ENCODE measurements at regions not wholly inside any gene's neighbourhood (a gene's known extent, or its start where the extent isn't known, plus 50 kb on each side); places are given as distances from the start of the nearest gene placed in this dataset.

DNA sequence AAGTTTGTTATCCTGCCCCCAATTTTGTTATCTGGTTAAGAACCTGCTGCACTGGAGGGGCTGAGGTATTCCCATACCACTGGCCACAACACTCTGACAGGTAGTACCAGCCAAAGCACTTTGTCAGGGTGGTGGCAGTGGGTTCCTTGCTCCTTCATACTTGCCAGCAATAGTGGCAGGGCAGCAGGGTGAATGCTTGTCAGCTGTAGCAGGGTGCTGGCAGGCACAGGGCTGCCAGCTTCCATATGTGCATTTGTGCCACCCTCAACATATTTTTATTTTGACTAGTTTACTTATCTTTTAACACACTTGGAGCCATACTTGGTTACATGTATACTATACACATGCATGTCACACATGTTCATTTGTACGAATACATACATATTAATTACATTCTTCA is 294.0 kb upstream of the VWC2 start:
- no peaks in the 10 kb centered on the region; the same call in 1 of the 2 replicates for H3K9me3 ChIP-seq (ENCODE audit: control insufficient read depth, insufficient read depth, low read length)
- POLR2A ChIA-PET (ENCODE audit: unreplicated experiment), result no interaction called here
- no peak overlapping the region for H2BK120ac ChIP-seq (ENCODE audit: low read depth, low read length)
- CTCF ChIA-PET, result no interaction called here
- H3K56ac ChIP-seq (ENCODE audit: extremely low read depth, insufficient read depth, low read length), result no peak overlapping the region
- no peaks in the 10 kb centered on the region for H3K27me3 ChIP-seq (ENCODE audit: control insufficient read depth, insufficient read depth, low read length)
- no peak overlapping the region for H4K5ac ChIP-seq (ENCODE audit: low read depth, low read length)
- H3K79me1 ChIP-seq (ENCODE audit: low read depth in 1 of 2, low read length in 2 of 2), result no peaks in the 10 kb centered on the region
- no peak overlapping the region for H2BK20ac ChIP-seq (ENCODE audit: low read depth, low read length)
- H3K4me3 ChIP-seq (ENCODE audit: insufficient read depth, low read depth, low read length), result no peak overlapping the region
- H3K36me3 ChIP-seq (ENCODE audit: control insufficient read depth, insufficient read depth, low read length), result no peaks in the 10 kb centered on the region
- no peak overlapping the region for H2AFZ ChIP-seq (replicated peaks; ENCODE audit: low read length, poor library complexity)
- in situ Hi-C loops (cut with MboI; ENCODE audit: low sequenced_read_pairs), result no loop called here
- H3K23ac ChIP-seq (ENCODE audit: low read depth, low read length), result no peak overlapping the region
- no peak overlapping the region for H2AK5ac ChIP-seq (ENCODE audit: low read depth, low read length)
- H3K9ac ChIP-seq (ENCODE audit: low read depth, low read length), result no peak overlapping the region
- H3K4ac ChIP-seq (ENCODE audit: low read depth, low read length), result no peak overlapping the region
- H2BK15ac ChIP-seq (ENCODE audit: low read depth, low read length), result no peak overlapping the region
- dilution Hi-C loops (cut with HindIII; ENCODE audit: low sequenced_read_pairs, unreplicated experiment), result no loop called here
- TF ChIP-seq FOS (IDR thresholded peaks at IDR 0.05; ENCODE audit: low read depth, low read length), result no peak
- no peak for TF ChIP-seq MXI1 (IDR thresholded peaks at IDR 0.05; ENCODE audit: borderline replicate concordance, low read depth, low read length)
- TF ChIP-seq NFE2L2 (IDR thresholded peaks at IDR 0.05; ENCODE audit: low read depth, low read length), result no peak
- no peak for TF ChIP-seq RAD21 (IDR thresholded peaks at IDR 0.05; ENCODE audit: low read length)
- no peak for TF ChIP-seq MAZ (IDR thresholded peaks at IDR 0.05; ENCODE audit: borderline replicate concordance, low read depth, low read length)
- TF ChIP-seq POLR2A (IDR thresholded peaks at IDR 0.05; ENCODE audit: low read depth, low read length), result no peak
- H3K14ac ChIP-seq (replicated peaks; ENCODE audit: low read depth, low read length), result no peak overlapping the region
- intact Hi-C loops (cut with micrococcal nuclease), result no loop called here
- H2AK9ac ChIP-seq (replicated peaks; ENCODE audit: low read depth, low read length, poor library complexity), result no peak overlapping the region
- H3K27ac ChIP-seq (ENCODE audit: insufficient read depth, low read length), result no peak overlapping the region
- H3K18ac ChIP-seq (ENCODE audit: low read depth, low read length), result no peak overlapping the region
- H3K9me1 ChIP-seq (ENCODE audit: insufficient read depth, low read length), result no peaks in the 10 kb centered on the region
- ATAC-seq (ENCODE audit: low read depth) (no peak), DNase-seq (no peak)
- H3K4me1 ChIP-seq (ENCODE audit: control insufficient read depth, insufficient read depth, low read length), result no peaks in the 10 kb centered on the region
- no peak overlapping the region for H4K91ac ChIP-seq (ENCODE audit: insufficient read depth, low read depth, low read length)
- no peaks in the 10 kb centered on the region for H4K20me1 ChIP-seq (ENCODE audit: insufficient read depth, low read length)
- 100% methylated on average over 1 of the region's 1 CpG; no CpG with 5 or more reads in 1 of the 2 experiments for WGBS, 2 experiments (ENCODE audit: extremely low coverage in 2 of 2, insufficient read length in 1 of 2)
- no peak overlapping the region for H2BK5ac ChIP-seq (ENCODE audit: low read depth, low read length, poor library complexity, severe bottlenecking)
- no TSS peak for BruUV-seq (replicated peaks)
- no peak overlapping the region for H3K4me2 ChIP-seq (ENCODE audit: low read depth, low read length)
- no peak overlapping the region for H4K8ac ChIP-seq (ENCODE audit: low read depth in 2 of 2, low read length in 2 of 2)

Measured in IMR-90 (cell line).